ENCODE measurements at regions not wholly inside any gene's neighbourhood (a gene's known extent, or its start where the extent isn't known, plus 50 kb on each side); places are given as distances from the start of the nearest gene placed in this dataset.

DNA sequence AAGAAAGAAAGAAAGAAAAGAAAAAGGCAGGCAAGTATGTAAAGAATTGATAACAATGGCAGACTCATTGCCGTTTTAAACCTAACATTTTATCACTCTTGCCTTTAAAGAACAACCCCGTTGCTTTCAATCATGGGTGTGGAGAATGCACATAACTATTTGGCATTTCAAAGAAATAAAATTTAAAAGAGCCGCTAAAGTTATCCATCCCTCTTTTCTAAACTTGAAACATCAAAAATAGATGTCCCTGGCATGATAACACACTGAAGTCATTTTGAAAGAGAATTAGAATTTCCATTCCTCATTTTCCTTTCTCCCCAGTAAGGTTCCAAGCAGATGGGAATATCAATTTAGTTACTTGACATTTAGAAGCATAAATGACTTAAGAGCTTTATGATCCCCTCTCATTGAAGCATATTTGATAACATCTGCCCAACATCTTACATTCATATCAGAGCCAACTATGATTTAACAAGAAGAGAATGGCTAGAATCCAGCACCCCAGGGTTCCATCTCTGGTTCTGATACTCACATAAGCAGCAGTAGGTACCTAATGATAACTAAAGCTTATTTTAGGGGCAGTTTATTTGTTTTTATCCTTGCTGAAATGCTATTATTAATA lies 529.6 kb upstream of the LRRC4C start:
- Histone ChIP-seq H3K36me3 (ENCODE audit: insufficient read depth, low read length) (no peaks in the 10 kb centered on the region), H3K79me2 (ENCODE audit: insufficient read depth, low read length) (no peaks in the 10 kb centered on the region), H3K27ac (ENCODE audit: low read length) (no peak overlapping the region), H3K9me3 (ENCODE audit: insufficient read depth, low read length, severe bottlenecking) (no peaks in the 10 kb centered on the region), H3K4me2 (ENCODE audit: insufficient read depth, low read length) (no peak overlapping the region), H3K4me3 (ENCODE audit: low read depth in 1 of 2, low read length in 2 of 2) (no peak overlapping the region), H3K9ac (ENCODE audit: low read depth, low read length) (no peak overlapping the region), H2AFZ (ENCODE audit: low read depth, low read length) (no peak overlapping the region), H3K4me1 (ENCODE audit: insufficient read depth, low read length) (no peaks in the 10 kb centered on the region), H3K27me3 (ENCODE audit: insufficient read depth, low read length, poor library complexity) (no peaks in the 10 kb centered on the region), H4K20me1 (ENCODE audit: insufficient read depth, low read length) (no peaks in the 10 kb centered on the region)
- no peak for DNase-seq
- TF ChIP-seq EZH2 (IDR thresholded peaks at IDR 0.05; ENCODE audit: borderline replicate concordance, low read depth, low read length, severe bottlenecking) = no peak
- TF ChIP-seq, protein P1, sequence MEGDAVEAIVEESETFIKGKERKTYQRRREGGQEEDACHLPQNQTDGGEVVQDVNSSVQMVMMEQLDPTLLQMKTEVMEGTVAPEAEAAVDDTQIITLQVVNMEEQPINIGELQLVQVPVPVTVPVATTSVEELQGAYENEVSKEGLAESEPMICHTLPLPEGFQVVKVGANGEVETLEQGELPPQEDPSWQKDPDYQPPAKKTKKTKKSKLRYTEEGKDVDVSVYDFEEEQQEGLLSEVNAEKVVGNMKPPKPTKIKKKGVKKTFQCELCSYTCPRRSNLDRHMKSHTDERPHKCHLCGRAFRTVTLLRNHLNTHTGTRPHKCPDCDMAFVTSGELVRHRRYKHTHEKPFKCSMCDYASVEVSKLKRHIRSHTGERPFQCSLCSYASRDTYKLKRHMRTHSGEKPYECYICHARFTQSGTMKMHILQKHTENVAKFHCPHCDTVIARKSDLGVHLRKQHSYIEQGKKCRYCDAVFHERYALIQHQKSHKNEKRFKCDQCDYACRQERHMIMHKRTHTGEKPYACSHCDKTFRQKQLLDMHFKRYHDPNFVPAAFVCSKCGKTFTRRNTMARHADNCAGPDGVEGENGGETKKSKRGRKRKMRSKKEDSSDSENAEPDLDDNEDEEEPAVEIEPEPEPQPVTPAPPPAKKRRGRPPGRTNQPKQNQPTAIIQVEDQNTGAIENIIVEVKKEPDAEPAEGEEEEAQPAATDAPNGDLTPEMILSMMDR (IDR thresholded peaks at IDR 0.05; ENCODE audit: borderline replicate concordance, extremely low read depth, low read length, poor library complexity, severe bottlenecking) = no peak
- ATAC-seq (ENCODE audit: insufficient read depth, low read depth) = no peak

DNA sequence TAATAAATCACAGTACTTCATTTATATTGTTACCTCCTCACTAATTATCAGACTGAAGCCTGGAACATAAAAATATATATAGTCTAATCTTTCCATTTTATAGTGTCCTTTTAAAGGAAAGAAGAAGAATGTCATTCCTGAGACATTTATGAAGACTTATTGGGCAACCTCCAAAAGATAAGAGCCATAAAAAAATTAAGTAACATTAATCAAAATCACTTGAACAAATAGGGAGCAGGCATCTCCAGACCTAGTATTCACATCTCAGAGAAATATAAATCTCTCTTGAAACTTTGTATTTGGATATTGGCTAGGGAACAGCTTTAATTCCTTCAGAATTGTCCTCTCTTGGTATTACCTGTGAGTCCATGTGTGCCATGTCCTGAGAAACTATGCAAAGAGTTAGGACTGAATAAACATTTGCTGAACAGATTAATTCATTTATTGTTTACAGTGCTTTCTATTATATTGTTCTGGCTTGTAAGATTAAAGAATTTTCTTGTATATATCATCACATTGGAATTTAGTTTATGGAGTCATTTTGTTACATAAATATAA lies 530.5 kb upstream of the LRRC4C start:
- Histone ChIP-seq H3K4me3 (ENCODE audit: low read depth in 1 of 2, low read length in 2 of 2) (no peak overlapping the region), H3K27ac (ENCODE audit: low read length) (no peak overlapping the region), H3K27me3 (ENCODE audit: insufficient read depth, low read length, poor library complexity) (no peaks in the 10 kb centered on the region), H2AFZ (ENCODE audit: low read depth, low read length) (no peak overlapping the region), H4K20me1 (ENCODE audit: insufficient read depth, low read length) (no peaks in the 10 kb centered on the region), H3K4me2 (ENCODE audit: insufficient read depth, low read length) (no peak overlapping the region), H3K4me1 (ENCODE audit: insufficient read depth, low read length) (no peaks in the 10 kb centered on the region), H3K36me3 (ENCODE audit: insufficient read depth, low read length) (no peaks in the 10 kb centered on the region), H3K9me3 (ENCODE audit: insufficient read depth, low read length, severe bottlenecking) (no peaks in the 10 kb centered on the region), H3K9ac (ENCODE audit: low read depth, low read length) (no peak overlapping the region), H3K79me2 (ENCODE audit: insufficient read depth, low read length) (no peaks in the 10 kb centered on the region)
- no peak for TF ChIP-seq EZH2 (IDR thresholded peaks at IDR 0.05; ENCODE audit: borderline replicate concordance, low read depth, low read length, severe bottlenecking)
- TF ChIP-seq, protein P1 (IDR thresholded peaks at IDR 0.05; ENCODE audit: borderline replicate concordance, extremely low read depth, low read length, poor library complexity, severe bottlenecking) = no peak
- DNase-seq (no peak), ATAC-seq (ENCODE audit: insufficient read depth, low read depth) (no peak)

DNA sequence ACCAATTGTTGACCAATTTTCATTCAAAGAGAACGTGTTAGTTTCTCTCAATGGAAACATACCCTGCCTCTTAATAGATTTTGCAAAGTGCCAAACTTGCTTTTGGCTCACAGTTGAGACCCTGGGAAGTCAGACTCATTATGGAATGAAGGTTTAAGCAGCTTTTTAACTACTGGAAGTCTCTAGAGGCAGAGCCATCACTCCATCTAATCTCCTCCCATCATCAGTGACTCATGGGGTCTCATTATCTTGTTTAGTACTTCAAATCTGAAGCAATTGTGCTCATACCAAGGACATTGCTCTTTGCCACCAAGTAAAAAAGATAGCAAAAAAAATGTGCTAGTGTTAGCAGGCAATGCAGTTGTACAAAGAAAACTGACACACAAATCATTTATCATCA lies 537.1 kb upstream of the LRRC4C start:
- Histone ChIP-seq H4K20me1 (ENCODE audit: insufficient read depth, low read length) (no peaks in the 10 kb centered on the region), H3K4me2 (ENCODE audit: insufficient read depth, low read length) (no peak overlapping the region), H2AFZ (ENCODE audit: low read depth, low read length) (no peak overlapping the region), H3K4me3 (ENCODE audit: low read depth in 1 of 2, low read length in 2 of 2) (no peak overlapping the region), H3K36me3 (ENCODE audit: insufficient read depth, low read length) (no peaks in the 10 kb centered on the region), H3K4me1 (ENCODE audit: insufficient read depth, low read length) (no peaks in the 10 kb centered on the region), H3K27me3 (ENCODE audit: insufficient read depth, low read length, poor library complexity) (no peaks in the 10 kb centered on the region), H3K79me2 (ENCODE audit: insufficient read depth, low read length) (no peaks in the 10 kb centered on the region), H3K9me3 (ENCODE audit: insufficient read depth, low read length, severe bottlenecking) (no peaks in the 10 kb centered on the region), H3K9ac (ENCODE audit: low read depth, low read length) (no peak overlapping the region), H3K27ac (ENCODE audit: low read length) (no peak overlapping the region)
- no peak for TF ChIP-seq EZH2 (IDR thresholded peaks at IDR 0.05; ENCODE audit: borderline replicate concordance, low read depth, low read length, severe bottlenecking)
- TF ChIP-seq, protein P1 (IDR thresholded peaks at IDR 0.05; ENCODE audit: borderline replicate concordance, extremely low read depth, low read length, poor library complexity, severe bottlenecking) = no peak
- DNase-seq (no peak), ATAC-seq (ENCODE audit: insufficient read depth, low read depth) (no peak)

All from DND-41 (cell line).